ENCODE measurements at regions not wholly inside any gene's neighbourhood (a gene's known extent, or its start where the extent isn't known, plus 50 kb on each side); places are given as distances from the start of the nearest gene placed in this dataset.

GRCh38 chr4:155600244-155600643 lies 66.4 kb upstream of the GUCY1A1 start:
- TF ChIP-seq GATA3 (IDR thresholded peaks at IDR 0.05; ENCODE audit: low read depth, low read length) (no peak), GATA2 (IDR thresholded peaks at IDR 0.05; ENCODE audit: low read depth, low read length) (no peak)

DNA sequence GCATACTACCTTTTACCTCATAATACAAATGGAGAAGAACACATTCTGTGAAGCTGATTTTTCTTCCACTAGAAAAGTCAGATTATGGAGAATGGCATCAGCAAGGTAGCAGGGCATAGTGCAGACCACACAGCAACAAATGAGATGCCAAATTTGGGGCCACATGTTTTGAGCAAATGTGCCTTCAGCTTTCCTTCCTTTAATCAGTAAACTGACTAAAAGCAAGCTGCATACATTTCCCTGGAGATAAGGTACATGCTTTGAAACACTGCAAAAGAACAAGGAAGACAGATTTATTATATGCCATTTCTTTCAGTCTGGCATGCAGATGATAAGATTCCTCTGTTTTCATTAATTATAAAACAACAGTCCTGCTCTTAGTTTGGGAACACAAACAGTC lies 67.1 kb upstream of the GUCY1A1 start:
- TF ChIP-seq GATA3 (IDR thresholded peaks at IDR 0.05; ENCODE audit: low read depth, low read length) (no peak), GATA2 (IDR thresholded peaks at IDR 0.05; ENCODE audit: low read depth, low read length) (no peak; the same call in 1 of the 2 replicates)

DNA sequence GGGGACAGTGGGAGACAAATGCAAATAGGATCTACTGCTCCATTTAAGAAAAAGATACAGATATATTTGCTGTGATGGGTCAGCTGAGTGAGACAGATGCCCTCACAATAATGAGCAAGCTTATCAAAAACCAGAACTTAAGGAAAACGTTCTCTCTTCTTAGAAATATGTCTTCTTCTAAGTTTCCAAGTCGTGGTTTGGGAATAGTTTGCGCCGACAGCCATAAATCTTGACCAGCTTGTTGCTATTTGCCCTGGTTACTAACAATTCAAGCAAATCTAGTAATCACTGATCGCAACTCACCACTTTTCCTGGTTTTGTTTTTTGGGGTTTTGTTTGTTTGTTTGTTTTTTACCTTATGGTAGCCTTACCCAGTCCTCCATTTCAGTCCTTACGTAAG lies 67.6 kb upstream of the GUCY1A1 start:
- TF ChIP-seq GATA2 (IDR thresholded peaks at IDR 0.05; ENCODE audit: low read depth, low read length) (no peak), GATA3 (IDR thresholded peaks at IDR 0.05; ENCODE audit: low read depth, low read length) (no peak)

- no peak for TF ChIP-seq GATA3 (IDR thresholded peaks at IDR 0.05; ENCODE audit: low read depth, low read length)
Observed at GRCh38 chr4:155597933-155598451, 68.7 kb upstream of the GUCY1A1 start.

DNA sequence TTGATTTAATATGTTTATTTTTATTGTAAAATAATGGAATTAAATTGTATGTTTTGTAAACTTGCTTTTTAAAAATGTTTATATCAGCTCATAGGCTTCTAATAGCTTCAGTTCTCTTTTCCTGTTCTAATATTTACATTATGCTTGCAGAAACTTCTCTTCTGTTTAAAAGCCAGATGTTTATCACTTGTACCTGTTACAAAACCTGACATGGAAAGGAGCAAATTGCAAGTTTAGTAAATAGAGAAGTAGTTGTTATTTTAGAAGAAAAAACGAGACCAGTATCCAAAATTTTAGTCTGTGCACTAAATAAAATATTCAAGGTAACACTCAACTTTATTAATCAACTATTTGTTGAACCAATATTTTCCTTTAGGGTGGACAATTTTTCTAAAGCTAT lies 69.4 kb upstream of the GUCY1A1 start:
- no peak for TF ChIP-seq GATA2 (IDR thresholded peaks at IDR 0.05; ENCODE audit: low read depth, low read length)
- no peak for TF ChIP-seq GATA3 (IDR thresholded peaks at IDR 0.05; ENCODE audit: low read depth, low read length)

DNA sequence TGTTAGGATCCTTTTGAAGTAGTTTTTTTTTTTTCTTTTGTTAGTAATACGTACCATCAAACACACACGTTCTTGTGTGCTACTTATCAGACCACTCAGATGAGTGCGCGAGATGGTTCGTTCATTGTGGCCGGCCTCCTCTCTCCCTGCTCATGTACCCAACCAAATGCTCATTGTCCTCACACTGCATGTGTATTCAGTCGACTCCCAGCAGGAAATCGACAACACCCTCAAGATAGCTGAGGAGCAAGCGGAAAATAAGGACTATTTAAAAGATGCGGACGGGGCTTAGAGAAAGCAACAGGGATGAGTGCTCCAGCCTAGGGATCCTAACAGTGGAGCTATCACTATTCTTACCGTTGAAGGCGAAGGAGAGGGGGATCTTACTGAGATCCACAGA lies 72.9 kb upstream of the GUCY1A1 start:
- TF ChIP-seq GATA3 (IDR thresholded peaks at IDR 0.05; ENCODE audit: low read depth, low read length) (no peak), GATA2 (IDR thresholded peaks at IDR 0.05; ENCODE audit: low read depth, low read length) (no peak)

DNA sequence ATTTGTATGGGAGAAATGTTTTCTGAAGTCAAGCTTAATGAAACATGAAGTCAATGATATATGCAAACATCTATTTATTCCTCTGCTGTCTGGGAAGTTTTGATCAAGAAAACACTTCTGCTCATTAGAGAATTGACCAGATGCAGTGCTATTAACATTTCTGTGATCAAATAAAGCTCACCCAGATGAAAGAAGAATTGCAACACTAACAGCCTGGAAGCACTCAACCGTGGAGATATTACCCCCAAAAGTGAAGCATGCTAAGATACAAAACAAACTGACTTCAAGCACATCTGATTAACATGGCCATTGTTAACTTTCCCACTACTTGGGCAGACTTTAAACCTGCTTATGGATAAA lies 73.7 kb upstream of the GUCY1A1 start:
- TF ChIP-seq GATA3 (IDR thresholded peaks at IDR 0.05; ENCODE audit: low read depth, low read length) (no peak), GATA2 (IDR thresholded peaks at IDR 0.05; ENCODE audit: low read depth, low read length) (no peak)

GRCh38 chr4:155592179-155592937 lies 74.3 kb upstream of the GUCY1A1 start:
- TF ChIP-seq GATA2 (IDR thresholded peaks at IDR 0.05; ENCODE audit: low read depth, low read length), result no peak
- no peak for TF ChIP-seq GATA3 (IDR thresholded peaks at IDR 0.05; ENCODE audit: low read depth, low read length)

DNA sequence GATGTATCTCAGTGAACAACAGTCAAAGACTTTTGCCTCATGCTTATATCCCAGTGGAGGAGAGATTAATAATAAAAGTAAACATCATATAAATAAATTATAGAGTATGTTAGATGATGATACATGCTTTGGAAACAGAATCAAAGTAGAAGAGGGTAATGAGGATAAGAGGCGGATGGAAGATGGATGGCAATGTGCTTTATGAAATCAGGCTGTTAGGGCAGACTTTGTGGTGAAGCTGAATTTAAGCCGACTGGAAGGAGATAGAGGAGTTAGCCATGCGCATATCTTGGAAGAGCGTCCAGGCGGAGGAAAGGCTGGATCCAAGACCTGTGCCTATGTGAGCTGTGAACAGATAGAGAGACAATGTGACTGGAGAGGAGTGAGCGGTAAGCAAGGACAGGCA lies 74.9 kb upstream of the GUCY1A1 start:
- no peak for TF ChIP-seq GATA3 (IDR thresholded peaks at IDR 0.05; ENCODE audit: low read depth, low read length)
- no peak for TF ChIP-seq GATA2 (IDR thresholded peaks at IDR 0.05; ENCODE audit: low read depth, low read length)

- TF ChIP-seq GATA3 (IDR thresholded peaks at IDR 0.05; ENCODE audit: low read depth, low read length), result no peak
- no peak for TF ChIP-seq GATA2 (IDR thresholded peaks at IDR 0.05; ENCODE audit: low read depth, low read length)
Observed at GRCh38 chr4:155590796-155591585, 75.7 kb upstream of the GUCY1A1 start.

DNA sequence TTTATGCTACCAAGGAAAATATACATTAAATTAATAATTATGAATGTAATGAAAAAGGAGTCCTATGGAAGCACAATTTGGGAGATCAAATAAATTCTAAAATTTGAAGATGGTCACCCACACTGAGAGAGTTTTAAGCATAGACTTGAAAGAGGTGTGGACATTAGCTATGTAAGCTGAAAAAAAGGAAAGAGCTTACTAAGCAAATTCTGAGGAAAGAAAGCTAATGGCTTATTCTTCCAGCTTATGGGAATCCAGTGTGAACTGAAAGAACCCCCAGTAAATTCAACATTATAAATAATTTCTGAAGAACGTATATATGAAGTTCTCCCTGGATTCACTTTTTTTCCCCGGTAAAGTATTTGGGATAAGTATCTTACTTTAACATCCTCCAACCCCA lies 78.2 kb upstream of the GUCY1A1 start:
- no peak for TF ChIP-seq GATA2 (IDR thresholded peaks at IDR 0.05; ENCODE audit: low read depth, low read length)
- no peak for TF ChIP-seq GATA3 (IDR thresholded peaks at IDR 0.05; ENCODE audit: low read depth, low read length)

DNA sequence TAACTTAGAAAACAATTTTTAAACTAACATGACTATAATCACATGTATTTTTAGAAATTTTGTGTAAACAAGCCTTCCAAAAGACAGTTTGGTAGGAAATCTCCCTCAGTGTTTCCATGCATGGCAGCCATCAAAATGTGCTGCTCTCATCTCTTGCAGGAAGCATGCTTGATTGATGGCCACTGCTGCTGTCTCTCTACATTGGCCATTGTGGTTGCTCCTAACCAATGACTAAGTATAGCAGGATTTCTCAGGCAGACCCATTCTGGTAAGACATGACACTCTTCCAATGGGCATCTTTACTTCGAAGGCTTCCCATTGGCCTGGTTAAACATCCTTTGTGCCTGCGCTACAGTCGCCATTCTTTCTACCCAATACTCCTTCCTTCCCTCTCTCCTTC lies 78.9 kb upstream of the GUCY1A1 start:
- TF ChIP-seq GATA3 (IDR thresholded peaks at IDR 0.05; ENCODE audit: low read depth, low read length) (no peak), GATA2 (IDR thresholded peaks at IDR 0.05; ENCODE audit: low read depth, low read length) (no peak)

- TF ChIP-seq GATA2 (IDR thresholded peaks at IDR 0.05; ENCODE audit: low read depth, low read length) (no peak), GATA3 (IDR thresholded peaks at IDR 0.05; ENCODE audit: low read depth, low read length) (no peak)
Observed at GRCh38 chr4:155582971-155583437, 83.6 kb upstream of the GUCY1A1 start.

GRCh38 chr4:155582041-155582440 lies 84.6 kb upstream of the GUCY1A1 start:
- no peak for TF ChIP-seq GATA3 (IDR thresholded peaks at IDR 0.05; ENCODE audit: low read depth, low read length)
- no peak for TF ChIP-seq GATA2 (IDR thresholded peaks at IDR 0.05; ENCODE audit: low read depth, low read length)
